Coronary artery (tissue), 2 donors: ENCODE measurements at regions not wholly inside any gene's neighbourhood (a gene's known extent, or its start where the extent isn't known, plus 50 kb on each side); places are given as distances from the start of the nearest gene placed in this dataset.

ENCODE experiments used
- DNase-seq: peaks from one replicate; pipeline ENCODE4 v3.0.0-alpha.2; 2017; ENCODE audit warnings: low spot score
- H3K27ac ChIP-seq, 2 donors: fragments of 200-600 bp; sonication (generic); one replicate each; pipeline ENCODE4 v1.5.1; 2016 to 2019
- H3K4me3 ChIP-seq: fragments of 200-600 bp; sonication (generic); 2 replicates; pipeline ENCODE4 v1.5.1; 2016; ENCODE audit warnings: mild to moderate bottlenecking, moderate library complexity
- TF ChIP-seq, protein P1 (sequence below): fragments of 200-600 bp; sonication (generic); IDR thresholded peaks from one replicate; pipeline ENCODE4 v1.5.1; 2019; ENCODE audit warnings: antibody characterized with exemption

GRCh38 chr4:187433141-187433540 is 562.4 kb upstream of the ZFP42 start:
- no peak for DNase-seq
- Histone ChIP-seq H3K4me3 (no peak overlapping the region), H3K27ac (no peak overlapping the region)
- TF ChIP-seq, protein P1, sequence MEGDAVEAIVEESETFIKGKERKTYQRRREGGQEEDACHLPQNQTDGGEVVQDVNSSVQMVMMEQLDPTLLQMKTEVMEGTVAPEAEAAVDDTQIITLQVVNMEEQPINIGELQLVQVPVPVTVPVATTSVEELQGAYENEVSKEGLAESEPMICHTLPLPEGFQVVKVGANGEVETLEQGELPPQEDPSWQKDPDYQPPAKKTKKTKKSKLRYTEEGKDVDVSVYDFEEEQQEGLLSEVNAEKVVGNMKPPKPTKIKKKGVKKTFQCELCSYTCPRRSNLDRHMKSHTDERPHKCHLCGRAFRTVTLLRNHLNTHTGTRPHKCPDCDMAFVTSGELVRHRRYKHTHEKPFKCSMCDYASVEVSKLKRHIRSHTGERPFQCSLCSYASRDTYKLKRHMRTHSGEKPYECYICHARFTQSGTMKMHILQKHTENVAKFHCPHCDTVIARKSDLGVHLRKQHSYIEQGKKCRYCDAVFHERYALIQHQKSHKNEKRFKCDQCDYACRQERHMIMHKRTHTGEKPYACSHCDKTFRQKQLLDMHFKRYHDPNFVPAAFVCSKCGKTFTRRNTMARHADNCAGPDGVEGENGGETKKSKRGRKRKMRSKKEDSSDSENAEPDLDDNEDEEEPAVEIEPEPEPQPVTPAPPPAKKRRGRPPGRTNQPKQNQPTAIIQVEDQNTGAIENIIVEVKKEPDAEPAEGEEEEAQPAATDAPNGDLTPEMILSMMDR = no peak

DNA sequence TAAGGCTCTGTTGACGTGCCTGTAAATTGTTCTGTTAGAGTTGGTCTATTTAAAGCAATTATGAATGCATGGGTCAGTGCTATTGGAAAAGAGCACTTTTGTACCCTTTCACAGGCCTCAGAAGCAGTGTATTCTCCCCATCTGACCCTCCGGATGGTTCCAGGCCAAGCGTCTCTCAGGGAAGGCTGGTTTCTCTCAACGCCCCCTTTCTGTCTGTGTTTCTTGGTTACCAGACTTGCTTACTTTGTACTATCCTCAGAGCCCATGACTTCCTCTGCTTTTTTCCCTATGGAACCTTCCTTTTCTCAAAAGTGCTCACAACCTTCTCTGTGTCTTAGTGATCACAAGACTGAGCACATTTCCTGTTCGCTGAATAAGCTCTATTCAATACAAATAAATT is 559.3 kb upstream of the ZFP42 start:
- DNase-seq = no peak
- Histone ChIP-seq H3K4me3 (no peak overlapping the region), H3K27ac (no peak overlapping the region)
- TF ChIP-seq, protein P1 = no peak

GRCh38 chr4:187444061-187444460 is 551.5 kb upstream of the ZFP42 start:
- DNase-seq = no peak
- Histone ChIP-seq H3K4me3 (no peak overlapping the region), H3K27ac (no peak overlapping the region)
- TF ChIP-seq, protein P1 = no peak

DNA sequence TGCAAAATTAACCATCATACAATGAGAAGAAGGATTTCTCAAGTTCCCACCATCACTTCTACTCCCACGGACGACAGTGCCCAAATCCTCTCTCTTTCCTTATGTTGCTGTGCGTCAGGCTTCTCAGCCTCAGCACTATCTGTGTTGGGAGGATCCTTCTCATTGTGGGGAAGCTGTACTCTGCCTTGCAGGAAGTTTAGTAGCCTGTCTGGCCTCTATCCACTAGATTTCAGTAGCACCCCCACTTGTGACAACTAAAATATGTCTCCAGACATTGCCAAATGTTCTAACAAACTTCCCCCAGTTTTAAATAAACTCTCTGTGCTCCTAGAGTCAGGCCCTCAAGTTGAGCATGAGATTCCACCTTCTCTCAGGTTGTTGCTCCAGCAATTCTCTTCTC is 545.9 kb upstream of the ZFP42 start:
- no peak for DNase-seq
- H3K27ac ChIP-seq = no peak overlapping the region
- no peak overlapping the region for H3K4me3 ChIP-seq
- TF ChIP-seq, protein P1 = no peak

GRCh38 chr4:187451776-187452175 is 543.8 kb upstream of the ZFP42 start:
- H3K27ac ChIP-seq = no peak overlapping the region
- TF ChIP-seq, protein P1 = no peak
- DNase-seq = no peak
- H3K4me3 ChIP-seq = no peak overlapping the region

GRCh38 chr4:187460016-187460415 is 535.6 kb upstream of the ZFP42 start:
- Histone ChIP-seq H3K27ac (no peak overlapping the region), H3K4me3 (no peak overlapping the region)
- DNase-seq = no peak
- TF ChIP-seq, protein P1 = no peak

DNA sequence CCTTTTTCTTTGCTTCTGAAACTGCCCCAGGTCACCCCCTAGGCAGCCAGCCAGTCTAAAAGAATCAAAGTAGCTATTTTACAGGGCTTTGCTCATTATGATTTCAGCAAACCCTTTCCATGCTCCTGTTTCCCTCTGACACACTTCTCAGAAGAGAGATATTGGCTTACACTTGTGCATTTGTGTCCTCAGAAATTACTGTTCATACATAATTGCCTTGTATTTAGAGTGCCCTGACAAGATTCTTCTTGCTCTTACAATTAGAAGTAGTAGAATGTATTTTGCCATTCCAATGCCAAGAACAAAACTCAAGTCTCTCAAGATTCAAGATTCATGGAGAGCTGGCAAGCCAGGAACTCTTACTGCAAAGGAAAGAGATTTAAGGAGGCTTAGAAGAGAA is 531.0 kb upstream of the ZFP42 start:
- no peak for DNase-seq
- no peak overlapping the region for H3K27ac ChIP-seq
- no peak overlapping the region for H3K4me3 ChIP-seq
- TF ChIP-seq, protein P1 = no peak
